ENCODE measurements at regions not wholly inside any gene's neighbourhood (a gene's known extent, or its start where the extent isn't known, plus 50 kb on each side); places are given as distances from the start of the nearest gene placed in this dataset.

DNA sequence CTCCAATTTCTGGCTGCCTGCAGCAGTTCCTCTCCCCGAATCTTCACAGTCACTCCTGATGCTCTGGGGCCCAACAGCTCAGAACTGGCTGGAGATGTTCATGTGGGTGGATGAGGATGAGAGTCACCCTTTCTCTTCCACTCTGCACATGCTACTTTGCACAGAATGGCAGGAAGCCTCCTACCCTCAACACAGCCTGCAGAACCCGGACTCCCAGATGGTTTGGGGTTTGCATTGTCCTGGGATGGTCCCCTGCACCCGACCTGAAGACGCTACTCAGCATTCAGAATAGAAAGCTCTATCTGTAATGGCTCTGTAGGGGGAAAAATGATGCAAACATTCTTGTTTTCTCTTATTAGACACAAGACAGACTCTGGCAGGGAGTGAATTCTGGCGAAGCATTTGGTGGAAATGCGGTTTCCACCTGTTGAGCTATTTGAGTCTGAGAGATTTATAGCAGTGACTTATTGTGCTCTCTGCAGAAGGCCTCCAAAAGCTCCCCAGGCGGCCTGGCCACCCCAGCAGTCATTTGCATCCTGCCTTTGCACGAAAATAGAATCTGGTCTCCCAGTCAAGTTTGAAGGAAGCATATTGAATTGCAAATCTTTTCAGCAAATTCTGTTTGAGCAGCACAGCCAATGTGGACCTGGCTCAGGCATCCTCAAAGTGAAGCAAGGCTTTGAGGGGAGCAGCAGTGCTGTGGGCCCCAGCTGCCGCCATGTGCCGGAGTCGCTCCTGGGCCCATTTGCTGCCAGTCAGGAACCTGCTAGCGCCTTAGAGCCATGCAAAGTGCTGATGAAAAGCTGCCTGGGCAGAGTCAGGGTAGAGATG, 309.3 kb downstream of the TCERG1L start:
- TF ChIP-seq POLR2AphosphoS5 (IDR thresholded peaks at IDR 0.05) (no peak), CTCF (IDR thresholded peaks at IDR 0.05) (no peak)
